ENCODE measurements at regions not wholly inside any gene's neighbourhood (a gene's known extent, or its start where the extent isn't known, plus 50 kb on each side); places are given as distances from the start of the nearest gene placed in this dataset.

DNA sequence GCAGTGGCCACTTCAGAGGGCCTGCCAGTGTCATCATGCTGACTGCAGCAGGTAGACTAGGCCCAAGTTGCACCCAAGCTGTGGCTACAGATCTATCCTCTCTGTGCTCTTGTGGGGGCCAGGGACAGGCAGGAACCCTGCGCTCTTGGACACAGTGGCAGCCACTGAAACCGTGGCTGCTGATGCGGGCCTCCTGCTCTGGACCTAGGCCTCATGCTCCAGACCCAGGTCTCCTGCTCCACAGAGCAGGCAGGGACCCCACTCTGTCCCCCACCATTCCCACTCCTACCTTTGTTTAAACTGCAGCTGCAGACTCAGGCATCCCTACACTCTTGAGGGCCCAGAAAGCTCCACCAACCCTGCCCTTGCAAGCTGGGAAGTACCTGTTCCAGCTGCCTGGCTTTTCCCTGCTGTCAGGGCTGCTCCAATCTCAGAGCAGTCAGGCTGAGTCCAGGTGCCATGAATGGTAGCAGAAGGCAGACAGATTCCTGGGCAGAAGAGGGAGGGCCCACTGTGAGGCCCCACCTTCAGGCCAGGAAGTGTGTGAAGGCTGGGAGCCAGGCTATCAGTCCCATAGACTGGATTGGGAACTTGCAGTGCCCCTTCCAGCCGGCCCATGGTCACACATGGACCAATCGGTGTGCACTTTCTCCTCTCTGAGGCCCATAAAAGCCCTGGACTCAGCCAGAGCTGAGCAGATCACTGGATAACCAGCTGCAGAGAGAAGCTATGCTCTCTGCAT is 634.0 kb upstream of the SEMA3D start:
- FAIRE-seq = no peak
- dilution Hi-C loops (cut with MboI; ENCODE audit: extremely low pct_ligation_motif_present, low sequenced_read_pairs) = no loop called here
- Histone ChIP-seq H3K4me2 (ENCODE audit: control insufficient read depth, extremely low read depth, insufficient read depth, low read depth, low read length) (no peak overlapping the region), H3K9me3 (ENCODE audit: control insufficient read depth, low read depth, low read length) (no peaks in the 10 kb centered on the region), H3K36me3 (ENCODE audit: control insufficient read depth in 2 of 2, extremely low read depth in 1 of 2, insufficient read depth in 2 of 2, low read length in 2 of 2) (no peaks in the 10 kb centered on the region), H3K9ac (ENCODE audit: control insufficient read depth, extremely low read depth, insufficient read depth, low read length) (no peak overlapping the region), H3K27ac (ENCODE audit: control insufficient read depth, insufficient read depth, low read length) (no peak overlapping the region), H4K20me1 (ENCODE audit: control insufficient read depth, extremely low read depth, insufficient read depth, low read length) (no peaks in the 10 kb centered on the region), H3K4me3 (ENCODE audit: control insufficient read depth in 2 of 3, extremely low read depth in 1 of 3, insufficient read depth in 2 of 3, low read depth in 1 of 3, low read length in 3 of 3) (no peak overlapping the region), H3K79me2 (ENCODE audit: control insufficient read depth, insufficient read depth, low read length) (no peaks in the 10 kb centered on the region), H3K4me1 (ENCODE audit: control insufficient read depth, extremely low read depth, insufficient read depth, low read length) (no peaks in the 10 kb centered on the region), H2AFZ (ENCODE audit: control insufficient read depth, low read length) (no peak overlapping the region), H3K27me3 (ENCODE audit: control insufficient read depth, extremely low read depth, insufficient read depth, low read length) (no peaks in the 10 kb centered on the region), H3K9me1 (ENCODE audit: control insufficient read depth, extremely low read depth, insufficient read depth, low read length) (no peaks in the 10 kb centered on the region)
- no peak for DNase-seq (ENCODE audit: low read depth, low spot score)
- no peak for TF ChIP-seq EZH2 (IDR thresholded peaks at IDR 0.05; ENCODE audit: low read length)
- TF ChIP-seq, protein P1, sequence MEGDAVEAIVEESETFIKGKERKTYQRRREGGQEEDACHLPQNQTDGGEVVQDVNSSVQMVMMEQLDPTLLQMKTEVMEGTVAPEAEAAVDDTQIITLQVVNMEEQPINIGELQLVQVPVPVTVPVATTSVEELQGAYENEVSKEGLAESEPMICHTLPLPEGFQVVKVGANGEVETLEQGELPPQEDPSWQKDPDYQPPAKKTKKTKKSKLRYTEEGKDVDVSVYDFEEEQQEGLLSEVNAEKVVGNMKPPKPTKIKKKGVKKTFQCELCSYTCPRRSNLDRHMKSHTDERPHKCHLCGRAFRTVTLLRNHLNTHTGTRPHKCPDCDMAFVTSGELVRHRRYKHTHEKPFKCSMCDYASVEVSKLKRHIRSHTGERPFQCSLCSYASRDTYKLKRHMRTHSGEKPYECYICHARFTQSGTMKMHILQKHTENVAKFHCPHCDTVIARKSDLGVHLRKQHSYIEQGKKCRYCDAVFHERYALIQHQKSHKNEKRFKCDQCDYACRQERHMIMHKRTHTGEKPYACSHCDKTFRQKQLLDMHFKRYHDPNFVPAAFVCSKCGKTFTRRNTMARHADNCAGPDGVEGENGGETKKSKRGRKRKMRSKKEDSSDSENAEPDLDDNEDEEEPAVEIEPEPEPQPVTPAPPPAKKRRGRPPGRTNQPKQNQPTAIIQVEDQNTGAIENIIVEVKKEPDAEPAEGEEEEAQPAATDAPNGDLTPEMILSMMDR (optimal IDR thresholded peaks at IDR 0.05 in 1 of 3, IDR thresholded peaks at IDR 0.05 in 1 of 3, conservative IDR thresholded peaks at IDR 0.05 in 1 of 3; ENCODE audit: extremely low read depth in 1 of 3, insufficient read depth in 2 of 3, low read length in 3 of 3) = no peak

DNA sequence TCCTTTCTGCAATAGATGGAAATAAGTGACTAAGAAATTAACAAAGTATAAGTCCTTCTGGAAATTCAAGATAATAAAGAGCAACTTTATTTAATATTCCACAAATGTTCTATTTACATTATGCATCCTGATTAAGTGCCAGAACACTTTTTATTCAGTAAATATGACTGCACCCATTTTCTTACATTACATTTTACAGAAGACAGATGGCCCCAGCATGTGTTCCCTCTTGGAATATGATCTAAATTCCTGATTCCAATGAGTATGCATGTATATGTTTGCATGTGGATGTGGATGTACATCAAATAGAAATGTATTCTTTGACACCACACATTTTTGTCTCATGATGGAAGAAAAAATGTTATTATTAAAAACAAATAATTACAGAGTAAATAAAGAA is 628.7 kb upstream of the SEMA3D start:
- Histone ChIP-seq H3K9me3 (ENCODE audit: control insufficient read depth, low read depth, low read length) (no peaks in the 10 kb centered on the region), H2AFZ (ENCODE audit: control insufficient read depth, low read length) (no peak overlapping the region), H3K27ac (ENCODE audit: control insufficient read depth, insufficient read depth, low read length) (no peak overlapping the region), H3K9me1 (ENCODE audit: control insufficient read depth, extremely low read depth, insufficient read depth, low read length) (no peaks in the 10 kb centered on the region), H3K79me2 (ENCODE audit: control insufficient read depth, insufficient read depth, low read length) (no peaks in the 10 kb centered on the region), H3K36me3 (ENCODE audit: control insufficient read depth in 2 of 2, extremely low read depth in 1 of 2, insufficient read depth in 2 of 2, low read length in 2 of 2) (no peaks in the 10 kb centered on the region), H3K4me3 (ENCODE audit: control insufficient read depth in 2 of 3, extremely low read depth in 1 of 3, insufficient read depth in 2 of 3, low read depth in 1 of 3, low read length in 3 of 3) (no peak overlapping the region), H3K9ac (ENCODE audit: control insufficient read depth, extremely low read depth, insufficient read depth, low read length) (no peak overlapping the region), H3K4me1 (ENCODE audit: control insufficient read depth, extremely low read depth, insufficient read depth, low read length) (no peaks in the 10 kb centered on the region), H3K4me2 (ENCODE audit: control insufficient read depth, extremely low read depth, insufficient read depth, low read depth, low read length) (no peak overlapping the region), H4K20me1 (ENCODE audit: control insufficient read depth, extremely low read depth, insufficient read depth, low read length) (no peaks in the 10 kb centered on the region), H3K27me3 (ENCODE audit: control insufficient read depth, extremely low read depth, insufficient read depth, low read length) (no peaks in the 10 kb centered on the region)
- FAIRE-seq (no peak), DNase-seq (ENCODE audit: low read depth, low spot score) (no peak)
- TF ChIP-seq EZH2 (IDR thresholded peaks at IDR 0.05; ENCODE audit: low read length) = no peak
- TF ChIP-seq, protein P1 (optimal IDR thresholded peaks at IDR 0.05 in 1 of 3, IDR thresholded peaks at IDR 0.05 in 1 of 3, conservative IDR thresholded peaks at IDR 0.05 in 1 of 3; ENCODE audit: extremely low read depth in 1 of 3, insufficient read depth in 2 of 3, low read length in 3 of 3) = no peak
- dilution Hi-C loops (cut with MboI; ENCODE audit: extremely low pct_ligation_motif_present, low sequenced_read_pairs) = no loop called here

Data from keratinocyte (primary cell).